Stimulated activated naive CD8-positive, alpha-beta T cell treated with anti-CD3 and anti-CD28 coated beads, Interleukin-15, amount 100 ng/mL, for 72 hours (primary cell): ENCODE measurements at regions not wholly inside any gene's neighbourhood (a gene's known extent, or its start where the extent isn't known, plus 50 kb on each side); places are given as distances from the start of the nearest gene placed in this dataset.
A peak's percentile ranks its signal among the peaks of the same experiment; 100 is the strongest.
"Not testable (repeated sequence)": the region's sequence is repeated elsewhere in the genome, so short reads cannot be mapped to it uniquely, and the experiment has no call there.

Source experiments
- ATAC-seq: fragments of 150-1000 bp; cut with Tn5 transposase; 2 replicates; pipeline ENCODE4 v1.10.0; 2021; ENCODE audit warnings: mild to moderate bottlenecking, moderate library complexity
- DNase-seq, 2 donors: peaks; one replicate each; pipeline ENCODE4 v3.0.0; 2021 to 2022
- H3K27ac Mint-ChIP-seq, 2 donors: one replicate each; pipeline ENCODE4 v1.8.0; 2022; ENCODE audit warnings: mild to moderate bottlenecking in 2 of 2, mixed read lengths in 2 of 2, moderate library complexity in 2 of 2
- H3K27me3 Mint-ChIP-seq: one replicate; pipeline ENCODE4 v1.8.0; 2022; ENCODE audit warnings: mixed read lengths
- H3K4me1 Mint-ChIP-seq: one replicate; pipeline ENCODE4 v1.8.0; 2022; ENCODE audit warnings: mild to moderate bottlenecking, mixed read lengths
- H3K4me3 Mint-ChIP-seq, 2 donors: one replicate each; pipeline ENCODE4 v1.8.0; 2022; ENCODE audit warnings: mild to moderate bottlenecking in 2 of 2, mixed read lengths in 2 of 2, moderate library complexity in 1 of 2
- H3K9me3 Mint-ChIP-seq, 2 donors: one replicate each; pipeline ENCODE4 v1.8.0; 2022; ENCODE audit warnings: mixed read lengths in 2 of 2

- H3K27me3 Mint-ChIP-seq, result no peaks in the 10 kb centered on the region
- DNase-seq (no peak), ATAC-seq (no peak)
- no peak overlapping the region for H3K27ac Mint-ChIP-seq
- H3K4me3 Mint-ChIP-seq, result no peak overlapping the region
- no peaks in the 10 kb centered on the region for H3K9me3 Mint-ChIP-seq
- no peaks in the 10 kb centered on the region for H3K4me1 Mint-ChIP-seq
Measured at GRCh38 chrX:125439194-125439849, 119.7 kb downstream of the TEX13C start.

GRCh38 chrX:125444659-125445058 lies 125.0 kb downstream of the TEX13C start:
- Mint-ChIP-seq H3K9me3 (peaks cover 0 to 15% of the 10 kb centered on the region in 2 donors), H3K4me1 (no peaks in the 10 kb centered on the region)
- no peak for ATAC-seq

GRCh38 chrX:125475482-125475881 lies 155.8 kb downstream of the TEX13C start:
- Mint-ChIP-seq H3K9me3 (no peaks in the 10 kb centered on the region), H3K4me3 (no peak overlapping the region), H3K27ac (no peak overlapping the region), H3K4me1 (no peaks in the 10 kb centered on the region), H3K27me3 (no peaks in the 10 kb centered on the region)
- ATAC-seq (no peak), DNase-seq (no peak)

More at GRCh38 chrX:125444659-125445058, 125.0 kb downstream of the TEX13C start:
- Mint-ChIP-seq H3K27ac (no peak overlapping the region), H3K4me3 (no peak overlapping the region), H3K27me3 (no peaks in the 10 kb centered on the region)
- no peak for DNase-seq

GRCh38 chrX:125492439-125492838 lies 172.8 kb downstream of the TEX13C start:
- no peaks in the 10 kb centered on the region for H3K4me1 Mint-ChIP-seq
- H3K9me3 Mint-ChIP-seq, result no peaks in the 10 kb centered on the region
- no peaks in the 10 kb centered on the region for H3K27me3 Mint-ChIP-seq
- ATAC-seq (no peak), DNase-seq (no peak)
- H3K4me3 Mint-ChIP-seq, result no peak overlapping the region
- H3K27ac Mint-ChIP-seq, result no peak overlapping the region

- not testable (repeated sequence) for H3K27ac Mint-ChIP-seq, ATAC-seq, H3K4me3 Mint-ChIP-seq, H3K4me1 Mint-ChIP-seq, H3K9me3 Mint-ChIP-seq, DNase-seq, H3K27me3 Mint-ChIP-seq
Measured at GRCh38 chrX:125493004-125493403, 173.3 kb downstream of the TEX13C start.

GRCh38 chrX:125497667-125498066 lies 178.0 kb downstream of the TEX13C start:
- no peaks in the 10 kb centered on the region for H3K27me3 Mint-ChIP-seq
- H3K4me3 Mint-ChIP-seq, result no peak overlapping the region
- H3K9me3 Mint-ChIP-seq, result no peaks in the 10 kb centered on the region
- H3K4me1 Mint-ChIP-seq, result no peaks in the 10 kb centered on the region
- H3K27ac Mint-ChIP-seq, result no peak overlapping the region
- no peak for ATAC-seq
- DNase-seq, result no peak

GRCh38 chrX:125503769-125504168 lies 184.1 kb downstream of the TEX13C start:
- Mint-ChIP-seq H3K27ac (no peak overlapping the region), H3K9me3 (peaks cover 0 to 4% of the 10 kb centered on the region in 2 donors), H3K27me3 (no peaks in the 10 kb centered on the region), H3K4me3 (no peak overlapping the region), H3K4me1 (no peaks in the 10 kb centered on the region)
- no peak for ATAC-seq
- DNase-seq, result no peak

- Mint-ChIP-seq H3K27me3 (no peaks in the 10 kb centered on the region), H3K4me3 (no peak overlapping the region), H3K4me1 (no peaks in the 10 kb centered on the region), H3K27ac (no peak overlapping the region), H3K9me3 (peaks cover 0 to 4% of the 10 kb centered on the region in 2 donors)
- no peak for DNase-seq
- ATAC-seq, result no peak
Measured at GRCh38 chrX:125505207-125505606, 185.5 kb downstream of the TEX13C start.

- H3K27ac Mint-ChIP-seq, result no peak overlapping the region
- H3K27me3 Mint-ChIP-seq, result no peaks in the 10 kb centered on the region
- no peaks in the 10 kb centered on the region for H3K4me1 Mint-ChIP-seq
- no peak for DNase-seq
- ATAC-seq, result no peak
- no peak overlapping the region for H3K4me3 Mint-ChIP-seq
- peaks cover 0 to 4% of the 10 kb centered on the region in 2 donors for H3K9me3 Mint-ChIP-seq
Measured at GRCh38 chrX:125507119-125507518, 187.4 kb downstream of the TEX13C start.

GRCh38 chrX:125520029-125520428 lies 200.4 kb downstream of the TEX13C start:
- H3K4me3 Mint-ChIP-seq, result no peak overlapping the region
- ATAC-seq (no peak), DNase-seq (no peak)
- no peaks in the 10 kb centered on the region for H3K4me1 Mint-ChIP-seq
- no peaks in the 10 kb centered on the region for H3K9me3 Mint-ChIP-seq
- no peak overlapping the region for H3K27ac Mint-ChIP-seq
- H3K27me3 Mint-ChIP-seq, result no peaks in the 10 kb centered on the region

GRCh38 chrX:125522752-125523151 lies 203.1 kb downstream of the TEX13C start:
- DNase-seq (no peak), ATAC-seq (no peak)
- no peaks in the 10 kb centered on the region for H3K4me1 Mint-ChIP-seq
- no peak overlapping the region for H3K4me3 Mint-ChIP-seq
- H3K27ac Mint-ChIP-seq, result no peak overlapping the region
- no peaks in the 10 kb centered on the region for H3K9me3 Mint-ChIP-seq
- H3K27me3 Mint-ChIP-seq, result no peaks in the 10 kb centered on the region

- Mint-ChIP-seq H3K27me3 (no peaks in the 10 kb centered on the region), H3K4me1 (no peaks in the 10 kb centered on the region), H3K4me3 (no peak overlapping the region), H3K27ac (no peak overlapping the region), H3K9me3 (peaks cover 0 to 7% of the 10 kb centered on the region in 2 donors)
- DNase-seq (no peak), ATAC-seq (no peak)
Measured at GRCh38 chrX:125532411-125533089, 212.9 kb downstream of the TEX13C start.

GRCh38 chrX:125533352-125533751 lies 213.7 kb downstream of the TEX13C start:
- Mint-ChIP-seq H3K4me1 (no peaks in the 10 kb centered on the region), H3K9me3 (peaks cover 0 to 7% of the 10 kb centered on the region in 2 donors), H3K4me3 (no peak overlapping the region), H3K27me3 (no peaks in the 10 kb centered on the region), H3K27ac (no peak overlapping the region)
- ATAC-seq (no peak), DNase-seq (no peak)

GRCh38 chrX:125544031-125544660 lies 224.5 kb downstream of the TEX13C start:
- ATAC-seq, result no peak
- no peak overlapping the region for H3K4me3 Mint-ChIP-seq
- no peak for DNase-seq
- no peaks in the 10 kb centered on the region for H3K4me1 Mint-ChIP-seq
- H3K9me3 Mint-ChIP-seq, result no peaks in the 10 kb centered on the region
- no peaks in the 10 kb centered on the region for H3K27me3 Mint-ChIP-seq
- H3K27ac Mint-ChIP-seq, result peak overlapping the region in 1 of 2 donors; percentile 21

GRCh38 chrX:125544856-125545255 lies 225.2 kb downstream of the TEX13C start:
- DNase-seq, result no peak
- no peaks in the 10 kb centered on the region for H3K9me3 Mint-ChIP-seq
- H3K4me1 Mint-ChIP-seq, result no peaks in the 10 kb centered on the region
- no peak overlapping the region for H3K27ac Mint-ChIP-seq
- H3K4me3 Mint-ChIP-seq, result no peak overlapping the region
- ATAC-seq, result no peak
- no peaks in the 10 kb centered on the region for H3K27me3 Mint-ChIP-seq

- DNase-seq (no peak), ATAC-seq (no peak)
- Mint-ChIP-seq H3K4me3 (no peak overlapping the region), H3K27me3 (no peaks in the 10 kb centered on the region), H3K9me3 (no peaks in the 10 kb centered on the region), H3K27ac (no peak overlapping the region), H3K4me1 (no peaks in the 10 kb centered on the region)
Measured at GRCh38 chrX:125577479-125577878, 257.8 kb downstream of the TEX13C start.
